Neural progenitor cell (in vitro differentiated cells): ENCODE measurements at regions not wholly inside any gene's neighbourhood (a gene's known extent, or its start where the extent isn't known, plus 50 kb on each side); places are given as distances from the start of the nearest gene placed in this dataset.

Source experiments
- DNase-seq: peaks from one replicate; pipeline ENCODE4 v3.0.0-alpha.2; 2016; ENCODE audit warnings: low spot score
- H2AFZ ChIP-seq: fragments of 200-600 bp; sonication (generic); replicated peaks from 2 replicates; pipeline ENCODE4 v1.6.1; 2016; ENCODE audit warnings: antibody characterized with exemption
- H3F3A ChIP-seq: fragments of 200-600 bp; sonication (generic); 2 replicates; pipeline ENCODE4 v1.6.1; 2016; ENCODE audit warnings: antibody characterized with exemption, low read depth
- H3K27ac ChIP-seq: fragments of 200-600 bp; sonication (generic); 2 replicates; pipeline ENCODE4 v1.5.1; 2016; ENCODE audit warnings: mild to moderate bottlenecking
- H3K27me3 ChIP-seq: fragments of 200-600 bp; sonication (generic); 2 replicates; pipeline ENCODE4 v1.6.1; 2016; ENCODE audit warnings: mild to moderate bottlenecking, moderate library complexity
- H3K36me3 ChIP-seq: fragments of 200-600 bp; sonication (generic); 2 replicates; pipeline ENCODE4 v1.5.1; 2016
- H3K4me1 ChIP-seq: fragments of 200-600 bp; sonication (generic); 2 replicates; pipeline ENCODE4 v1.6.1; 2016; ENCODE audit warnings: mixed run types
- H3K4me2 ChIP-seq: fragments of 200-600 bp; sonication (generic); 2 replicates; pipeline ENCODE4 v1.6.1; 2016
- H3K4me3 ChIP-seq: fragments of 200-600 bp; sonication (generic); 2 replicates; pipeline ENCODE4 v1.5.1; 2016
- H3K79me2 ChIP-seq: fragments of 200-600 bp; sonication (generic); 2 replicates; pipeline ENCODE4 v1.6.1; 2016; ENCODE audit warnings: low read depth
- H3K9ac ChIP-seq: fragments of 200-600 bp; sonication (generic); 2 replicates; pipeline ENCODE4 v1.6.1; 2016
- H3K9me3 ChIP-seq: fragments of 200-600 bp; sonication (generic); 2 replicates; pipeline ENCODE4 v1.5.1; 2016; ENCODE audit warnings: low read depth
- H4K20me1 ChIP-seq: fragments of 200-600 bp; sonication (generic); 2 replicates; pipeline ENCODE4 v1.6.1; 2016; ENCODE audit warnings: low read depth
- H3K27ac Mint-ChIP-seq: 3 replicates; pipeline ENCODE4 v1.8.0; 2021; ENCODE audit warnings: mixed read lengths
- H3K27me3 Mint-ChIP-seq: 2 replicates; pipeline ENCODE4 v1.8.0; 2022; ENCODE audit warnings: low read depth, mild to moderate bottlenecking, inconsistent platforms, moderate library complexity, mixed read lengths; ENCODE audit not compliant: insufficient read depth
- H3K36me3 Mint-ChIP-seq: 3 replicates; pipeline ENCODE4 v1.8.0; 2021; ENCODE audit warnings: mixed read lengths
- H3K4me1 Mint-ChIP-seq: 3 replicates; pipeline ENCODE4 v1.8.0; 2021; ENCODE audit warnings: mixed read lengths
- H3K4me3 Mint-ChIP-seq: 3 replicates; pipeline ENCODE4 v1.8.0; 2021; ENCODE audit warnings: mild to moderate bottlenecking, moderate library complexity, mixed read lengths
- H3K9me3 Mint-ChIP-seq: 3 replicates; pipeline ENCODE4 v1.8.0; 2020; ENCODE audit warnings: mixed read lengths
- CTCF ChIP-seq: fragments of 200-600 bp; sonication (generic); IDR thresholded peaks from 2 replicates; pipeline ENCODE4 v1.5.1; 2017; ENCODE audit warnings: antibody characterized with exemption, mild to moderate bottlenecking
- EZH2 ChIP-seq: fragments of 200-600 bp; sonication (generic); IDR thresholded peaks from 2 replicates; pipeline ENCODE4 v1.6.1; 2017; ENCODE audit warnings: antibody characterized with exemption, mild to moderate bottlenecking, moderate library complexity
- EZH2phosphoT487 ChIP-seq: fragments of 200-600 bp; sonication (generic); IDR thresholded peaks from 2 replicates; pipeline ENCODE4 v1.6.1; 2017; ENCODE audit warnings: antibody characterized with exemption

DNA sequence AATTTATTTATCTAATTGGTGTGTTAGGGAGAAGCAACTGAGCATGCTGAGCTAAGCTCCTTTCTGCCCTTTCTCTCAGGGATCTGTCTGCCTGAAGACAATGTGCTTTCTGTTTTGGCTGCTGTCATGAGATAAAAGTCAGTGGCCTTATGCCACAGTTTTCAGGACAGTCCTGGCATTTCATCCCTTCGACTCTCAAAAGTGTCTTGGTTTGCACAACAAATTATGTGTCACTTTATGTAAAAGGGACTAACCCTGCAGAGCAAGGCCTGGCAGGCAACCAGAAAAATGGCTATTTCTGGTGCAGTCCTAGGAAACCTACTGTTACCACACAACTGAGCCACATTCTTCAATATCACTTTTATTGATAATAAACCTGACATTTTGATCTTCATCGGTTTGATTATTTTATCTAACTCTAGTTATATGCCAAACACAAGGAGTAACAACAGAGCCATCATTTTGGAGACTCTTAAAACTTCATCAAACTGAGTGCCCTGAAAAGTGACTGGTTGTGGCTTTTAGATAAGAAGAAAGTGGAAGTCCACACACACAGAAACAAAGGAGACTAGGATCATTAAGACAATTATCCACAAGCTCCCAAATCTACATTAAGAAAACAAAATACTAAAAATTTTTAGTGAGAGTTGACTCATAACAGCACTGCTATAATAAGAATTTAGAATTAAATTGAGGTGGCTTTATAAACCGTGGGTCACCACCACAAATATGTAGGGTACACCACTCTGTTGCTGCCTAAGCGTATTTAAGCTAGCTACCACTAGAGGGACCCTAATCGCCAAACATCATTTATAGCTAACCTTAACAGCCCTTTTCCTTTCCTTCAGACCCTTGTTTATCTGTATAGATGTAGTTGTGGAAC is 95.9 kb upstream of the PTPN13 start:
- H4K20me1 ChIP-seq: no peaks in the 10 kb centered on the region
- no peaks in the 10 kb centered on the region for H3K36me3 ChIP-seq
- no peak overlapping the region for H3K4me3 ChIP-seq
- H3K9ac ChIP-seq: no peak overlapping the region
- no peaks in the 10 kb centered on the region for H3K9me3 ChIP-seq
- Mint-ChIP-seq H3K27me3 (no peaks in the 10 kb centered on the region), H3K4me1 (peaks cover 66% of the 10 kb centered on the region), H3K27ac (peak overlapping the region; percentile 64), H3K36me3 (peaks cover 5% of the 10 kb centered on the region), H3K9me3 (no peaks in the 10 kb centered on the region), H3K4me3 (no peak overlapping the region)
- no peak overlapping the region for H2AFZ ChIP-seq
- peaks cover 6% of the 10 kb centered on the region for H3K79me2 ChIP-seq
- DNase-seq: peak; percentile 75
- no peak for TF ChIP-seq EZH2
- peak; percentile 87 for TF ChIP-seq CTCF
- peak overlapping the region; percentile 45 for H3K4me2 ChIP-seq
- H3F3A ChIP-seq: peaks cover 25% of the 10 kb centered on the region
- no peaks in the 10 kb centered on the region for H3K27me3 ChIP-seq
- H3K27ac ChIP-seq: peak overlapping the region; percentile 78
- peaks cover 38% of the 10 kb centered on the region for H3K4me1 ChIP-seq

- H3K9ac ChIP-seq: no peak overlapping the region
- peaks cover 38% of the 10 kb centered on the region for H3K4me1 ChIP-seq
- no peaks in the 10 kb centered on the region for H3K9me3 ChIP-seq
- H2AFZ ChIP-seq: no peak overlapping the region
- H3K27ac ChIP-seq: no peak overlapping the region
- no peaks in the 10 kb centered on the region for H3K27me3 ChIP-seq
- no peak overlapping the region for H3K27ac Mint-ChIP-seq
- no peak for TF ChIP-seq EZH2
- no peak for TF ChIP-seq EZH2phosphoT487
- peaks cover 8% of the 10 kb centered on the region for H3K36me3 Mint-ChIP-seq
- no peaks in the 10 kb centered on the region for H3K27me3 Mint-ChIP-seq
- no peak overlapping the region for H3K4me3 Mint-ChIP-seq
- peaks cover 25% of the 10 kb centered on the region for H3F3A ChIP-seq
- no peak overlapping the region for H3K4me2 ChIP-seq
- no peaks in the 10 kb centered on the region for H3K36me3 ChIP-seq
- H3K4me1 Mint-ChIP-seq: peaks cover 64% of the 10 kb centered on the region
- H3K79me2 ChIP-seq: peaks cover 6% of the 10 kb centered on the region
- H3K9me3 Mint-ChIP-seq: peaks cover 2% of the 10 kb centered on the region
- no peak overlapping the region for H3K4me3 ChIP-seq
- DNase-seq: no peak
- H4K20me1 ChIP-seq: no peaks in the 10 kb centered on the region
Observed at GRCh38 chr4:86498863-86499166, 95.3 kb upstream of the PTPN13 start.

- no peak overlapping the region for H3K4me2 ChIP-seq
Observed at GRCh38 chr4:86500527-86500926, 93.6 kb upstream of the PTPN13 start.

More at GRCh38 chr4:86500527-86500926, 93.6 kb upstream of the PTPN13 start:
- Histone ChIP-seq H3K27ac (no peak overlapping the region), H3K4me3 (no peak overlapping the region), H3K9me3 (no peaks in the 10 kb centered on the region), H3K9ac (no peak overlapping the region), H2AFZ (no peak overlapping the region), H3K79me2 (peaks cover 6% of the 10 kb centered on the region), H3K27me3 (no peaks in the 10 kb centered on the region), H4K20me1 (no peaks in the 10 kb centered on the region), H3F3A (peaks cover 25% of the 10 kb centered on the region), H3K4me1 (peaks cover 38% of the 10 kb centered on the region), H3K36me3 (no peaks in the 10 kb centered on the region)
- no peak for DNase-seq
- Mint-ChIP-seq H3K9me3 (peaks cover 5% of the 10 kb centered on the region), H3K27ac (no peak overlapping the region), H3K4me3 (no peak overlapping the region), H3K4me1 (peaks cover 62% of the 10 kb centered on the region), H3K27me3 (no peaks in the 10 kb centered on the region), H3K36me3 (peaks cover 7% of the 10 kb centered on the region)
- TF ChIP-seq EZH2phosphoT487 (no peak), CTCF (no peak), EZH2 (no peak)
